Renal cortex interstitium (tissue), 11 donors: ENCODE measurements at regions not wholly inside any gene's neighbourhood (a gene's known extent, or its start where the extent isn't known, plus 50 kb on each side); places are given as distances from the start of the nearest gene placed in this dataset.
A peak's percentile ranks its signal among the peaks of the same experiment; 100 is the strongest.
"Not testable (repeated sequence)": the region's sequence is repeated elsewhere in the genome, so short reads cannot be mapped to it uniquely, and the experiment has no call there.

Source experiments
- DNase-seq, 11 donors: peaks; one replicate each; pipeline ENCODE4 v3.0.0-alpha.2; 2013; ENCODE audit warnings: low read depth in 9 of 11, low spot score in 4 of 11; ENCODE audit errors: extremely low read depth in 1 of 11

DNA sequence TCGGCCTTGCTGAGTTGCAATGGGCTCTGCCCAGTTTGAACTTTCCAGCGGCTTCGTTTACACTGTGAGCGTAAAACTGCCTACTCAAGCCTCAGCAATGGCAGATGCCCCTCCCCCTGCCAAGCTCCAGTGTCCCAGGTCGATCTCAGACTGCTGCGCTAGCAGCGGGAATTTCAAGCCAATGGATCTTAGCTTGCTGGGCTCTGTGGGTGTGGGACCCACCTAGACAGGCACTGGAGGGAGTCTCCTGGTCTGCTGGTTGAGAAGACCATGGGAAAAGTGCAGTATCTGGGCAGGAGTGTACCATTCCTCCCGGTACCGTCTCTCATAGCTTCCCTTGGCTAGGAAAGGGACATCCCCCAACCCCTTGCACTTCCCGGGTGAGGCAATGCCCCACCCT is 88.2 kb downstream of the KLHL28 start:
- no peak for DNase-seq

DNA sequence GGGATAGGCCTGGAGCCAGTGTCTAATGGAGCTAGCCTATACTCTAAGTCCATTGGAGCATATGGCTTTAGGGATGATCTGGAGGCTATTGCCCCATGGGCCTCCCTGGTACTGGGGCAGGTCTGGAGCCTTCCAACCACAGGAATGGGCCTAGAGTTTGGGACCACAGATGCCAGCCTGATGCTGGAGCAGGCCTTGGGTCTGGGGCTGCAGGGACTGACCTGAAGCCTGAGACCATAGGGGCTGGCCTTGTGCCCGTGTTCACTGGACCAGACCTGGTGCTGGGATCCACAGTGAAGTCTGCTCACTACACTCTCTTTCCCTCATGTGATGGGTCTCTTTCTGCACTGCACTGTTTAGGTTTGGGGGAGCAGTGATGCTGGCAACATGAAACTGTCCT is 95.0 kb downstream of the KLHL28 start:
- no peak for DNase-seq

- no peak for DNase-seq
Observed at GRCh38 chr14:44866322-44866721, 95.4 kb downstream of the KLHL28 start.

GRCh38 chr14:44863271-44863670 is 98.5 kb downstream of the KLHL28 start:
- DNase-seq, result no peak

- no peak for DNase-seq
Observed at GRCh38 chr14:44854114-44854513, 107.6 kb downstream of the KLHL28 start.

DNA sequence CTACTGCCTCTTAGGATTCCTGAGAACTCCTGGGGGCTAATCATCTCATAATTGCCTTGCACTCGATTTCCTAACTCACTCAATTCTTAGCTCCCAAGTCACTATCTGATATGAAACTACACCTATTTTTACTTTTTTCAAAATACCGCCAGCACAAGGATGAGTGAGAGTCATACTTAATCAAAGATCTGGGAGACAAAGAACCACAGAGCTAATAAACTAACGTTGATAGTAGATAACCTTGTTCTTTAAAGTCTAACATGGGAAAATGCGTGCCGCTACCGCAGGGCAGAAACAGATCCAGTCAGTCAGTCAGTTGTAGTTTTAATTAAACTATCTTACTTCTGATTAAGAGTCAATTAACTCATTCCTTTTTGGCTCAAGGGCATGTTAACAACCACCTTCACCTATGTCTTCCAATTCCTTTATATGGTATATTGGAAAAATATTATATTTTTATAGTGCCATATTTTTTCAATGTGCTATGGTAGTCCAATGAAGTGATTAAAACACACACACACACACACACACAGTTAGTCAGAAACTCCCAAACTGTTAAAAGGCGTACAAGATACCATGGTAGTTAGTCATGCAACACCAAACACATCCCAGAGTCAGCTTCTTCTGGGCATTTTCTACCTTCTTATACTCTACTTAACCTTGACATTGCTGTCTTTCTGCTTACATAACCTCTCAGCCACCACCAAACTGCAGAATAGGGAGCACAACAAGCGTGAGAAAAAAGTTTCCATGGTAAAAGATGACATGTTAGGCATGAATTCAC is 114.0 kb downstream of the KLHL28 start:
- DNase-seq, result no peak

- peak in 7 of 11 donors; percentile 28 to 57 (median 40) for DNase-seq
Observed at GRCh38 chr14:44846232-44846824, 115.4 kb downstream of the KLHL28 start.

DNA sequence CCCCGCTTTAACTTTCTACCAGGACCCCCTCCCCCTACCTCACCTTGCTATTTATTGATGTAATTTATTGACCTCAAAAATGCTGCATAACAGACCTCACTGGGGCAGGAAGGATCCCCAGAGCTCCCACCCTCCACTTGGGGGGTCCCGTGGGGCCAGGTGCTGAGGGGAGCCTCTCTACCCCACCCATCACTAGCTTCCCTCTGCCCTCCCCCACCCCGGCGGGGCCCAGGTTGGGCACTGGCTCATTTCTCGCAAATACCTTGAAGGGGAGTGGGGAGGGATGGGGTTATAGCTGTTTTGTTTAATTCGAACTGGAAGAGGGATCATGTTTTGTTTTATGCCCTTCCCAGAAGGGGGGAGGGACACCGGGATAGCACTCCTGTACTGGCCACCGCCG is 125.8 kb downstream of the KLHL28 start:
- not testable (repeated sequence) for DNase-seq

DNA sequence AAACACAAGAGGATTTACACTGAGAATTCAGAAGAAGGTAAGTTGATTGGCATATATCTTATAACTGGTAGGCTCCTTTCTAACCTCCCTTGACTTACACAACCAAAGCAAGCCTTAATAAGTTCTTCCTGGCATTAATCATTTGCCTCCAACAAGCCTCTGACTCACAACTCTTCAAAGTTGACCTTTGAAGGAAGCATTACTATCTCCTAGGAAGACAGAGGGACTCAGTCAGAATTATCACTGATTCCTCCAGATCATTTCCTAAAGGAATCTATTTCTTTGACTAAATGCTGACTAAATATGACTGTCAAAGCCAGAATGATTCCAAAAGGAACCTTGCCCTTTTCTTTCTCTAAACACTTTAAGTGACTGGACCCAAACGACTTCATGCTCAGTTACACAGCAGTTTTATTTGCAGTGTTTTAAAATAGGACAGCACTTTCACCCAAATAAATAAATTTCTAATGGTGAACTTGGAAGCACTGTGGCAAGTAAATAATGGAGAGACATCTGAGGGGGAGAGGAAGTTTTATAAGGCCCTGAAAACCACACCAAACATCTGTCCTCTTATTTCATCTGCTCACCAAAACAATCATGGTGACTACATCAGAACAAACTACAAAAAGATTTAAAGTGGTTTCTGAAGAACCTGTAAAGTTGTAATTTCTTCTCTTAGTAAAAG is 128.2 kb downstream of the KLHL28 start:
- DNase-seq, result peak in 7 of 11 donors; percentile 15 to 39 (median 27)

DNA sequence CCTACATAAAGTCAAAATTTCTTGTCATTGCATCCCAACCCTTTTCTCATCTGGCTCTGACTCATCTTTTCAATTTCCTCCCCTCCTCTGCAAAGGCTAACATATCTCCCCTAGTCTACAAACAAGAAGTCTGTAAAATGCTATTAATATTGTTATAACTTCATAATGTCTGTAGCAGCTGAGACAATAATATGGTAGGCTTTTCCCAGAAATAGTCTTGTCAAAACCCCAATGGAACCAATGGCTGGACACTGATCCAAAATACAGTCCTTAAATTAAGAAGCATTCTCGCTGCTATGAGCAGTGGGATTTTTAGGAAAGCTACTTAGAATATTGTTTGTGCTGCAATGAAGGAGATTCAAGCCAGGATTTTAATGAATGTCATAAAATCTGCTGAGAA is 131.4 kb downstream of the KLHL28 start:
- DNase-seq, result no peak

GRCh38 chr14:44829021-44829420 is 132.7 kb downstream of the KLHL28 start:
- no peak for DNase-seq

DNA sequence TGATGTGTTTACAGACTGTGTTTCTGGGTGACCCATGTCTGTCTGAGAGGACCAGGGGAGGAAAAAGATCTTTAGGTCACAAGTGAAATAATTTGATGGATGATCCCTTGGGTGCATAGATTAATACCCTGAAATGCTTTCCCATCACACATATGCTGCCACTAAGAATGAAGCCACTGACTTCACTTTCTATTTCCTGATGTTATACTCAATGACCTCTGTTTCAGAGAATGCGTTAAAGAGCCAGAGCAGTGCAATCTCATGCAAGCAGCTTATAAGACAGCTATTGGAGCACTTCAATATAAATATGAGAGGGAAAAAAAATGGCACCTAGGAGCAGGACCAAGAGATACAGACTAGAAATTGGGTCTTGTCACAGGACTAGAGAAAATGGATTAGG is 133.7 kb downstream of the KLHL28 start:
- no peak for DNase-seq

GRCh38 chr14:44820230-44820964 is 141.3 kb downstream of the KLHL28 start:
- peak in 1 of 11 donors; percentile 14 for DNase-seq

DNA sequence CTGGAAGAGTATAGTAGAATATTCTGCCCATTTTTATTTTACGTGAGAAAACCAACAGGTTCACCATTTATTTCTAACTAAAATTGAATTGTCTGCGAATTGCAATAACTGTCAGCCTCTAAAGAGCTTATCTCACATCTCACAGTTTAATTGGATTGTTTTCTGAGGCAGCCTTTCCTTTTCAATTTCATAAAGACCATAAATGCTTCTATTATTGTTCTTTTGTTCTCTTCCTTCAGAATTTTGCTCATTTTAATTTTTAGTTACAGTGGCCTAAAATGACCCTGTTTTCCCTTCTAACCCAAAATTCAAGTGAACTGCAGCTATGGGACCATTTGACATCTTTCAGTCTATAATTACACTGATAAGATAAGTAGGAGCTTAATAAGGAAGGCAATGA is 147.6 kb downstream of the KLHL28 start:
- no peak for DNase-seq

DNA sequence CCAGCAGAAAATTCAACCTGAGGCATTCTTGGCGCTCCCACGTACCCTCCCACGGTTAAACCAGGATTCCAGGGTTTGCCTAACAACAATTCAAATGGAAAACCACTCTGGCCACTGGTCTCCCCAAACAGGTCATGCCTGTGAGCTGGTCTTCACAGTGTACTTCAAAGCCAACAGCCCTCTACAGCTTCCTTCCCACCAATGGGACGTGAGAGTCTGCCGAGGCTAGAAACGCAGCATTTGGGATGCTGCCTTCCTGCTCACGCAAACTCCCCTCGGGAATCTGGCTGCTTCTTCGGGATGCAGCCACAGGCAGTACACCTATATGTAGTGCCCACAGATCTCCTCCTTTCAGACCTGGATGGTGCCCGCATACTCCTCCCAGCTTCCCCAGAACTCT is 149.1 kb downstream of the KLHL28 start:
- DNase-seq, result no peak

DNA sequence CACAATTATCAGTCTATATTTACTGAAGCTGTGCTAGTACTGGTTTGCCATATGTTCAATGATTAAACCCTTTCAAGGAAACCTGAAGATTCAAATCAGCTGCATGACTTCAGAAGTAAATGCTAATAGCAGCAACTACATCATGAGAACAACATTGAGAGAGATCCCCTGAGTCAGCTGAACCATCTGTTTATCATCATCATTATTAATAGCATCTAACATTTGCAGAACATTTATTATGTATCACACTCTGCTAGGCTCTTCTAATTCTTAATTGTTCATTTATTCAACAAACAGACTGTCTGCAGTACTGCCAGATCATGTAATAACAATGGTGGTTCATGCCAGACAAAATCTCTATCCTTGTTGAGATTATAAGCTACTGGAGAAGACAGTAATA is 157.4 kb downstream of the KLHL28 start:
- no peak for DNase-seq

GRCh38 chr14:44803239-44803905 is 158.4 kb downstream of the KLHL28 start:
- peak in 9 of 11 donors; percentile 26 to 67 (median 37) for DNase-seq

DNA sequence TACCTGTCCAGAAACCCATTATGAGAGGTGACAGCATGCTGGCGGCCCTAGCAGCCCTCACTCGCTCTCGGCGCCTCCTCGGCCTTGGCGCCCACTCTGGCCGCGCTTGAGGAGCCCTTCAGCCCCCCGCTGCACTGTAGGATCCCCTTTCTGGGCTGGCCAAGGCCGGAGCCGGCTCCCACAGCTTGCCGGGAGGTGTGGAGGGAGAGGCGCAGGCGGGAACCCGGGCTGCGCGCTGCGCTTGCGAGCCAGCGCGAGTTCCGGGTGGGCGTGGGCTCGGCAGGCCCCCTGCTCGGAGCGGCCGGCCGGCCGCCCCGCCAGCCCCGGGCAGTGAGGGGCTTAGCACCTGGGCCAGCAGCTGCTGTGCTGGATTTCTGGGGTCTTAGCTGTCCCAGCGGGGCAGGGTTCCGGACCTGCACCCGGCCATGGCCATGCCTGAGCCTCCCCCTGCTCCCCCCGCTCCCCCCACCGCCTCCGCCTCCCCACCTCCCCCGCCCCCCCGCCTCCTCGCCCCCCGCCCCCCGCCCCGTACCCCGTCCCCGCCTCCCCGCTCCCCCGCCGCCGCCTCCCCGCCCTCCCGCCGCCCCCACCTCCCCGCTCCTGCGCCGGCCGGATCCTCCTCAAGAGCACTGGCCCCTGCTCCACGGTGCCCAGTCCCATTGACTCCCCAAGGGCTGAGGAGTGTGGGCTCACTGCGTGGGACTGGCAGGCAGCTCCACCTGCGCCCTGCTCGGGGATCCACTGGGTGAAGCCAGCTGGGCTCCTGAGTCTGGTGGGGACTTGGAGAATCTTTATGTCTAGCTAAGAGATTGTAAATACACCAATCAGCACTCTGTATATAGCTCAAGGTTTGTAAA is 163.1 kb downstream of the KLHL28 start:
- no peak for DNase-seq
